GM18907 (cell line): ENCODE measurements at regions not wholly inside any gene's neighbourhood (a gene's known extent, or its start where the extent isn't known, plus 50 kb on each side); places are given as distances from the start of the nearest gene placed in this dataset.
"Not testable (repeated sequence)": the region's sequence is repeated elsewhere in the genome, so short reads cannot be mapped to it uniquely, and the experiment has no call there.

Experiments
- ATAC-seq: cut with Tn5 transposase; IDR thresholded peaks from one replicate; pipeline ENCODE4 v1.9.1; 2021; ENCODE audit warnings: mild to moderate bottlenecking, moderate library complexity; ENCODE audit not compliant: unreplicated experiment

DNA sequence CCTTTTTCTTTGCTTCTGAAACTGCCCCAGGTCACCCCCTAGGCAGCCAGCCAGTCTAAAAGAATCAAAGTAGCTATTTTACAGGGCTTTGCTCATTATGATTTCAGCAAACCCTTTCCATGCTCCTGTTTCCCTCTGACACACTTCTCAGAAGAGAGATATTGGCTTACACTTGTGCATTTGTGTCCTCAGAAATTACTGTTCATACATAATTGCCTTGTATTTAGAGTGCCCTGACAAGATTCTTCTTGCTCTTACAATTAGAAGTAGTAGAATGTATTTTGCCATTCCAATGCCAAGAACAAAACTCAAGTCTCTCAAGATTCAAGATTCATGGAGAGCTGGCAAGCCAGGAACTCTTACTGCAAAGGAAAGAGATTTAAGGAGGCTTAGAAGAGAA lies 531.0 kb upstream of the ZFP42 start:
- no peak for ATAC-seq

- no peak for ATAC-seq
Observed at GRCh38 chr4:187467224-187467623, 528.3 kb upstream of the ZFP42 start.

DNA sequence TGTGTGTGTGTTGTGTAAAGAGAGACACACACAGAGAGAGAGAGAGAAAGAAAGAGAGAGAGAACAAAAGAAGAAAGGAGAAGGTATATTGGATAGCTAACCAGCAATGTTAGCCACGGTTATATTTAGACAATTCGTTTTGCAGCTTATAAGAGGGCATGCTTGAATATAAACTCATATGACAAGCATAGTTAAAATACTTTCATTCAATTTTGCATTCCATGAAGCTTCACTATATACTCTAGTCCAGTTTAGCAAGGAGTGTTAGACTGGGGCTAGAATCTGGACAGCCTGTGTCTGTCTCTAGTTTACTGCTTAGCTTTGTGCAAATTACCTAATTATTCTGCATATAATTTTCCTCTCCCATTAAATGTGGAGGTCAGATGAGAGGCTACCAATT lies 525.9 kb upstream of the ZFP42 start:
- ATAC-seq = no peak

DNA sequence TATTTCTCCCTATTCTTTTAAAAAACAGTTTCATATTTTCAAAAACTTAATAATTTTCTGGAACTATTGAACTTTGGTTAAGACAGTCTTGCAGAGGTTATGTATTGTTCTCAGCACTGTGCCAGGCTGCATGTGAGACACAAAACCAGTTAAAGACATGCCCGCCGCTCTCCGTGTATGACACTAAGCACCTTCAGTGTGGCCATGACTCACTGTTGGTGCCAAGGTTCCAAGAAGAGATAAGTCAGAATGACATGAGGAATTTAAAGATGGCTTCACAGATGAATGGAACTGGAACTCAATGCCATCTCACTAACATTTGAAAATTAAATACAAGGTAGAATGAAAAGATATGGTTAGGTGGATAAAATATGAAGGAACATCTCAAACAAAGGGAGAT lies 525.5 kb upstream of the ZFP42 start:
- ATAC-seq = no peak

DNA sequence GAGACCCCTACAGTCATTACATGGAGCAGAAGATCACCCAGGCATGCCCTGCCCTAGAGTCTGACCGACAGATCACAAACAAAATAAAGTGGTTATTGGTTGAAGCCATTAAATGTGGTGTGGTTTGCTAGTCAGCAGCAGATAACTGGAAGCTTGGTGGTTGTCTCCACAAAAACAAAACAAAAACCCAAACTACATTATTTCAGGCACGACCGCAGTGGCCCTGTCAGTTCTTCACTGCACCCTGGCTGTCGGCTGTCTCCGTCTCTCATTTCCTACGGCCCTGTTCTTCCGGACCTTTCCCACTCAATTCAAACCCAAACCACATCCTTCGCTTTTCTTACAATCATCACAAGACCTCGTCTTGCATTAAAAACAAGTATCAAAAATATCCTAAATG lies 521.3 kb upstream of the ZFP42 start:
- no peak for ATAC-seq

DNA sequence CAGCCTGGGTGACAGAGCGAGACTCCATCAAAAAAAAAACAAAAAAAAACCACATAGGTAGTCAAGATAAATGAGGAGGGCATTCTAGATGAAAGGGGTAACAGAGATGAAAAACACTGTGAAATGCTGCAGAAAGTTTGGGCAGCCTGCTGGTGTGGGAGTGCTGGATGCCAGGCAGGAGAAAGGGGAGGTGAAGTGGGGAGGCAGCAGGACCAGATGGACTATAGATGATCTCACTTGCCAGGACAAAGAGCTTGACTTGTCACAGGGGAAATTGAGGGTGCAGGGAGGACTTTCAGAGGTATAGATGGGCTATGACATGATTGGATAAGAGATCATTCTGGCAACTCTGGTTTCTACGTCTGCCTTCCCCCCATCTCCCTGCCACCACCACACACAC lies 519.7 kb upstream of the ZFP42 start:
- ATAC-seq = no peak

DNA sequence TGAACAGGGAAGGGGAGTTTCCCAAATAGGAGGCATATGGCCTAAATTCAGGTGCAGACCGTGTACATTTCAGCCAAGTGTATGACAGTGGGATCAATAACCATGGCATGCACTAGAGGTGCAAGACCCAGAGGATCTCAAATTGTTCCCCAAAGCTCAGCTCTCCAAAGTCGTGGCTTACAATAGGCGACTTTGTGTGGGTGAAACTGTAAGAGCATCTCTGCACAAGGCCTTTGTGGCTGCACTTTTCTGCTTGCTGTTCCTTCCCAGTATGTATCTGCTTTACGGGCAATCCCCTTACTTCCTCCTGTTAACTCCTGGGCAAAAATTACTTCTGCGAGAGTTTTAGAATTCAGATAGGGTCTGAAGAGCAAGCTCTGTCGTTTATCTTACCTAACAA lies 518.3 kb upstream of the ZFP42 start:
- no peak for ATAC-seq

- no peak for ATAC-seq
Observed at GRCh38 chr4:187478292-187479140, 517.1 kb upstream of the ZFP42 start.

- ATAC-seq = no peak
Observed at GRCh38 chr4:187479511-187479910, 516.1 kb upstream of the ZFP42 start.

GRCh38 chr4:187480146-187481145 lies 515.1 kb upstream of the ZFP42 start:
- no peak for ATAC-seq

DNA sequence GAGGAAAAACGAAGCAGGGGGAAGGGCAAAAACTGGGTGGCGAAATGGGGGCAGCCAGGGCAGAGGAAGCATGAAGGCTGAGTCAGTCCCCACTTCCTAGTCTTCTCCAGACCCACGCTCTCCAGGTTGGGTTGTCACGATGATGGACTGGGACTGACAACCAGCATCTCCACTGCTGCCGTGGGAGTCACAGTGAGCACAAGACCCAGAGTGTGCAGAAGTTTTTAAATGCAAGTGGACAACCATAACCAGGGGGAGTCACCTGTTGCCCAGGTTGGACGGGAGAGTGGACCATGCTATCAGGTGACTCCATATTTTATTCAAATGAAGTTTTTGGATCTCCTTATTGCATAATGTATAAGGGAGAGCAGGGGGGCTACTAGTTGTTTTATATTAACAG lies 511.4 kb upstream of the ZFP42 start:
- ATAC-seq = no peak

- no peak for ATAC-seq
Observed at GRCh38 chr4:187485676-187486075, 509.9 kb upstream of the ZFP42 start.

- no peak for ATAC-seq
Observed at GRCh38 chr4:187491286-187491685, 504.3 kb upstream of the ZFP42 start.

DNA sequence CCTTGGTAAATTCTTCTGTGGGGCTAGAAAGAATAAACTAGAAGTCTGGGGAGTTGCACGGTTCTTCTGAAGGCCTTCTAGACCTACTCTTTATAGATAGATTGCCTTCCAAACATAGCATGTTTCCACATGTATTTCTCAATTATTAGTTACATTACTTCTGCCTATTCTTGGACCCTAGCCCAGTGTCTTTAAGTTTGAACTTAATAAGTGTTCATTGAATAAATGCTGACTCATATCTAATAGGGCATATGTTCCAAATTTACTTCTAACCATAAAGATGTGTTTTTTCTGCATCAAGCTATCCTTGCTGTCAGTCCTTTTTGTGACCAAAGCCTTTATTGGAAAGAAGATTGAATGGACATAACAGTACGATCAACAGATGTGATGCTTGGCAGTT lies 503.6 kb upstream of the ZFP42 start:
- ATAC-seq = no peak

DNA sequence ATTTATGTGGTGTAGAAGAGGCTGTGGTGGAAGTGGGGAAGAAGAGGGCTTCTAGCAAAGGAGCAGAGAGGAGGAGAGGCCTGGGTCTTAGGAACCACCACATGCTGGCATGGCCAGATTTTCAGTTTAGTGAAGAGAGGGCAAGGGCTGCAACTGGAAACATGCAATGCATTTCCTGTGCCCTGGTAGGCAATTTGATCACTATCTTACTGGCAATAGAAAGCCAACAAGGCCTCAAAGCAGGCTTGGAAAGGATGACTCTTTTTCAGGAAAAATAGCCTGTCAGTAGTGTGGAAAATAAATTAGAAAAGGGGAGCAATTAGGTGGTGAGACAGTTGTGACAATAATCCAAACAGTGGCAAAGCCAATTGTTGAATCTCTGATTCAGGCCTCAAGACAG lies 501.9 kb upstream of the ZFP42 start:
- no peak for ATAC-seq

- ATAC-seq = no peak
Observed at GRCh38 chr4:187499956-187500355, 495.6 kb upstream of the ZFP42 start.

GRCh38 chr4:187500796-187501195 lies 494.8 kb upstream of the ZFP42 start:
- no peak for ATAC-seq

- ATAC-seq = no peak
Observed at GRCh38 chr4:187501731-187502130, 493.8 kb upstream of the ZFP42 start.

DNA sequence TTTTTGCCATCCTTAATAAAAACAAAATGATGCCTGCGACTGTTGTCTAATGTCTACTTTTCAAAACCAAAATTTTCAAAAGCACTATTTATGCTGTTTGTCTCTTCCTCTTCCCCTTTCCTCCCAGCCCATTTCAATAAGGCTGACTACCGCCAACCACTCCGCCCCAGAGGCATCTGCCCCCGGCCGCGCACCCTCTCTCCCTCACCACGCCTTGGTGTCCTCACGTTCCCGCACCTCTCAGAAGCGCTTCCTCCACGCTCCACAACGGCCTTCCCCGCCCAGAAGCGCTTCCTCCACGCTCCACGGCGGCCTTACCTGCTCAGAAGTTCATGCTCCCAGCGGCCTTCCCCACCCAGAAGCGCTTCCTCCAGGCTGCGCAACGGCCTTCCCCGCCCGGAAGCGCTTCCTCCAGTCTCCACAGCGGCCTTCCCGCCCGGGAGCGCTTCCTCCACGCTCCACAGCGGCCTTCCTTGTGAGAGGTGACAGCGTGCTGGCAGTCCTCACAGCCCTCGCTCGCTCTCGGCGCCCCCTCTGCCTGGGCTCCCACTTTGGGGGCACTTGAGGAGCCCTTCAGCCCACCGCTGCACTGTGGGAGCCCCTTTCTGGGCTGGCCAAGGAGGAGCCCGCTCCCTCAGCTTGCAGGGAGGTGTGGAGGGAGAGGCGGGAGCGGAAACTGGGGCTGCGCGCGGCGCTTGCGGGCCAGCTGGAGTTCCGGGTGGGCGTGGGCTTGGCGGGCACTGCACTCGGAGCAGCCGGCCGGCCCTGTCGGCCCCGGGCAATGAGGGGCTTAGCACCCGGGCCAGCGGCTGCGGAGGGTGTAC lies 490.4 kb upstream of the ZFP42 start:
- no peak for ATAC-seq

DNA sequence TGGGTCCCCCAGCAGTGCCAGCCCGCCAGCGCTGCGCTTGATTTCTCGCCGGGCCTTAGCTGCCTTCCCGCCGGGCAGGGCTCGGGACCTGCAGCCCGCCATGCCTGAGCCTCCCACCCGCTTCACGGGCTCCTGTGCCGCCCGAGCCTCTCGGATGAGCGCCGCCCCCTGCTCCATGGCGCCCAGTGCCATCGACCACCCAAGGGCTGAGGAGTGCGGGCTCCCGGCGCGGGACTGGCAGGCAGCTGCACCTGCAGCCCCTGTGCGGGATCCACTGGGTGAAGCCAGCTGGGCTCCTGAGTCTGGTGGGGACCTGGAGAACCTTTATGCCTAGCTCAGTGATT lies 489.8 kb upstream of the ZFP42 start:
- not testable (repeated sequence) for ATAC-seq

GRCh38 chr4:187516224-187516623 lies 479.3 kb upstream of the ZFP42 start:
- ATAC-seq = no peak
